Activated CD8-positive, alpha-beta memory T cell treated with anti-CD3 and anti-CD28 coated beads for 36 hours (primary cell): ENCODE measurements at regions not wholly inside any gene's neighbourhood (a gene's known extent, or its start where the extent isn't known, plus 50 kb on each side); places are given as distances from the start of the nearest gene placed in this dataset.
"Not testable (repeated sequence)": the region's sequence is repeated elsewhere in the genome, so short reads cannot be mapped to it uniquely, and the experiment has no call there.

Experiments
- CTCF ChIA-PET: fragments of 350-600 bp; sonication (Branson Sonifier 250); formaldehyde crosslinking; loops from one replicate; lab custom pipeline; 2021; ENCODE audit warnings: antibody characterized with exemption; lab: Charles Lee
- POLR2A ChIA-PET: fragments of 350-600 bp; sonication (Branson Sonifier 250); formaldehyde crosslinking; loops from one replicate; lab custom pipeline; 2021; ENCODE audit warnings: antibody characterized with exemption; lab: Charles Lee

- CTCF ChIA-PET: no interaction called here
- POLR2A ChIA-PET: no interaction called here
Observed at GRCh38 chr7:17396692-17397091, 98.2 kb downstream of the AHR start.

- CTCF ChIA-PET: interaction anchor here (1.0 kb wide), 2 partner anchors 37 to 251 kb away, joined by 3 read pairs; no protein-coding TSS in a partner anchor
Observed at GRCh38 chr7:17401791-17402627, 103.6 kb downstream of the AHR start.

GRCh38 chr7:17402628-17403278 lies 104.3 kb downstream of the AHR start:
- ChIA-PET POLR2A (interaction anchor here (0.7 to 1.0 kb wide), 2 partner anchors 40 to 94 kb away, joined by 3 to 5 read pairs; no protein-coding TSS in a partner anchor), CTCF (interaction anchor here (1.0 kb wide), 2 partner anchors 36 to 252 kb away, joined by 3 read pairs; no protein-coding TSS in a partner anchor)

More at GRCh38 chr7:17401791-17402627, 103.6 kb downstream of the AHR start:
- POLR2A ChIA-PET: interaction anchor here (1.0 kb wide), 1 partner anchor 94 kb away, joined by 3 read pairs; no protein-coding TSS in a partner anchor

GRCh38 chr7:17404006-17404405 lies 105.6 kb downstream of the AHR start:
- CTCF ChIA-PET: no interaction called here

GRCh38 chr7:17405786-17406185 lies 107.3 kb downstream of the AHR start:
- POLR2A ChIA-PET: no interaction called here
- CTCF ChIA-PET: no interaction called here

More at GRCh38 chr7:17404006-17404405, 105.6 kb downstream of the AHR start:
- POLR2A ChIA-PET: no interaction called here

- POLR2A ChIA-PET: no interaction called here
- CTCF ChIA-PET: no interaction called here
Observed at GRCh38 chr7:17406738-17407137, 108.3 kb downstream of the AHR start.

GRCh38 chr7:17407229-17407628 lies 108.8 kb downstream of the AHR start:
- POLR2A ChIA-PET: no interaction called here
- CTCF ChIA-PET: no interaction called here

- POLR2A ChIA-PET: no interaction called here
- CTCF ChIA-PET: no interaction called here
Observed at GRCh38 chr7:17408245-17408903, 109.9 kb downstream of the AHR start.

- ChIA-PET POLR2A (no interaction called here), CTCF (no interaction called here)
Observed at GRCh38 chr7:17408904-17409290, 110.4 kb downstream of the AHR start.

GRCh38 chr7:17411922-17412321 lies 113.5 kb downstream of the AHR start:
- POLR2A ChIA-PET: no interaction called here
- CTCF ChIA-PET: no interaction called here

GRCh38 chr7:17412883-17413282 lies 114.4 kb downstream of the AHR start:
- POLR2A ChIA-PET: no interaction called here
- CTCF ChIA-PET: no interaction called here

GRCh38 chr7:17415955-17416354 lies 117.5 kb downstream of the AHR start:
- POLR2A ChIA-PET: no interaction called here
- CTCF ChIA-PET: no interaction called here

- CTCF ChIA-PET, POLR2A ChIA-PET: not testable (repeated sequence)
Observed at GRCh38 chr7:17420308-17421015, 122.0 kb downstream of the AHR start.

- POLR2A ChIA-PET: no interaction called here
- CTCF ChIA-PET: no interaction called here
Observed at GRCh38 chr7:17421941-17422340, 123.5 kb downstream of the AHR start.

- ChIA-PET CTCF (no interaction called here), POLR2A (no interaction called here)
Observed at GRCh38 chr7:17422966-17423365, 124.5 kb downstream of the AHR start.

GRCh38 chr7:17427924-17428323 lies 129.5 kb downstream of the AHR start:
- CTCF ChIA-PET: no interaction called here
- POLR2A ChIA-PET: no interaction called here

GRCh38 chr7:17429579-17429978 lies 131.1 kb downstream of the AHR start:
- ChIA-PET CTCF (no interaction called here), POLR2A (no interaction called here)

GRCh38 chr7:17432793-17433192 lies 134.3 kb downstream of the AHR start:
- CTCF ChIA-PET: no interaction called here
- POLR2A ChIA-PET: no interaction called here

GRCh38 chr7:17434191-17434590 lies 135.7 kb downstream of the AHR start:
- POLR2A ChIA-PET: no interaction called here
- CTCF ChIA-PET: no interaction called here
